Ascending aorta (tissue), 2 donors: ENCODE measurements at regions not wholly inside any gene's neighbourhood (a gene's known extent, or its start where the extent isn't known, plus 50 kb on each side); places are given as distances from the start of the nearest gene placed in this dataset.
A peak's percentile ranks its signal among the peaks of the same experiment; 100 is the strongest.

ENCODE experiments used
- DNase-seq, 2 donors: peaks; one replicate each; pipeline ENCODE4 v3.0.0-alpha.2; 2019; ENCODE audit warnings: low spot score in 2 of 2
- H3K27ac ChIP-seq, 2 donors: fragments of 200-600 bp; sonication (generic); one replicate each; pipeline ENCODE4 v1.5.1; 2016 to 2017; ENCODE audit warnings: mild to moderate bottlenecking in 1 of 2
- H3K27me3 ChIP-seq: fragments of 200-600 bp; sonication (generic); one replicate; pipeline ENCODE4 v1.5.1; 2017
- H3K36me3 ChIP-seq, 2 donors: fragments of 200-600 bp; sonication (generic); one replicate each; pipeline ENCODE4 v1.5.1; 2016
- H3K4me1 ChIP-seq, 2 donors: fragments of 200-600 bp; sonication (generic); one replicate each; pipeline ENCODE4 v1.5.1; 2016 to 2017; ENCODE audit warnings: mild to moderate bottlenecking in 1 of 2
- H3K4me3 ChIP-seq, 2 donors: fragments of 200-600 bp; sonication (generic); one replicate each; pipeline ENCODE4 v1.5.1; 2016 to 2017; ENCODE audit warnings: mild to moderate bottlenecking in 1 of 2
- H3K9me3 ChIP-seq, 2 donors: fragments of 200-600 bp; sonication (generic); one replicate each; pipeline ENCODE4 v1.5.1; 2016
- intact Hi-C: fragments of 100-400 bp; cut with DNase I; formaldehyde crosslinking; loops from one replicate; pipeline ENCODE4 v1.15.1; 2023
- TF ChIP-seq, protein P1 (sequence below), 3 experiments: fragments of 200-600 bp in 2 of 3; fragments of 450-650 bp in 1 of 3; sonication (generic) in 2 of 3; IDR thresholded peaks; one replicate each; pipeline ENCODE4 v1.5.1; 2016 to 2019; ENCODE audit warnings: antibody characterized with exemption in 3 of 3, mild to moderate bottlenecking in 1 of 3, moderate library complexity in 1 of 3

DNA sequence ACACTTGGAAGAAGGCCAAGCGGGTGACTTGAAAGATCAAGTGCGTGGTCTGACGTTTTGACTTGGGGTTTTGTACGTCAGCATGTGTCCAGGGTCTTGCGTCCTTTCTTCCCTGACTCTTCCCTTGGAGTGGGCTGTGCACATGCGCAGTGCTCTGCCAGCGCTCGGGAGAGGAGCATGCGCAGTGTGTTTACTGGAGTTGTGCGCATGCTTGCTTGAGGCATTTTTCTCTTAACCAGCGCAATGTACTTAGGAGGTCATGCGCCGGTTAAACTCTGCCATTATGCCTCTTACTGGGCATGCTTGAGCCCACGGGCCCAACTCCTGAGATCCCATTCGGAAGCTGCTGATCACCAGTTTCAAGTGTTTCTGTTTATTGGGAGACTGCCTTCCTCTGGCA is 242.5 kb upstream of the AJAP1 start:
- no peak overlapping the region for H3K27ac ChIP-seq
- peak in 1 of 2 donors; percentile 22 for DNase-seq
- TF ChIP-seq, protein P1, sequence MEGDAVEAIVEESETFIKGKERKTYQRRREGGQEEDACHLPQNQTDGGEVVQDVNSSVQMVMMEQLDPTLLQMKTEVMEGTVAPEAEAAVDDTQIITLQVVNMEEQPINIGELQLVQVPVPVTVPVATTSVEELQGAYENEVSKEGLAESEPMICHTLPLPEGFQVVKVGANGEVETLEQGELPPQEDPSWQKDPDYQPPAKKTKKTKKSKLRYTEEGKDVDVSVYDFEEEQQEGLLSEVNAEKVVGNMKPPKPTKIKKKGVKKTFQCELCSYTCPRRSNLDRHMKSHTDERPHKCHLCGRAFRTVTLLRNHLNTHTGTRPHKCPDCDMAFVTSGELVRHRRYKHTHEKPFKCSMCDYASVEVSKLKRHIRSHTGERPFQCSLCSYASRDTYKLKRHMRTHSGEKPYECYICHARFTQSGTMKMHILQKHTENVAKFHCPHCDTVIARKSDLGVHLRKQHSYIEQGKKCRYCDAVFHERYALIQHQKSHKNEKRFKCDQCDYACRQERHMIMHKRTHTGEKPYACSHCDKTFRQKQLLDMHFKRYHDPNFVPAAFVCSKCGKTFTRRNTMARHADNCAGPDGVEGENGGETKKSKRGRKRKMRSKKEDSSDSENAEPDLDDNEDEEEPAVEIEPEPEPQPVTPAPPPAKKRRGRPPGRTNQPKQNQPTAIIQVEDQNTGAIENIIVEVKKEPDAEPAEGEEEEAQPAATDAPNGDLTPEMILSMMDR (IDR thresholded peaks at IDR 0.05) = no peak
- intact Hi-C loops = no loop called here
- H3K4me1 ChIP-seq = no peaks in the 10 kb centered on the region
- H3K27me3 ChIP-seq = no peaks in the 10 kb centered on the region
- H3K9me3 ChIP-seq = no peaks in the 10 kb centered on the region
- H3K4me3 ChIP-seq = no peak overlapping the region
- no peaks in the 10 kb centered on the region for H3K36me3 ChIP-seq

DNA sequence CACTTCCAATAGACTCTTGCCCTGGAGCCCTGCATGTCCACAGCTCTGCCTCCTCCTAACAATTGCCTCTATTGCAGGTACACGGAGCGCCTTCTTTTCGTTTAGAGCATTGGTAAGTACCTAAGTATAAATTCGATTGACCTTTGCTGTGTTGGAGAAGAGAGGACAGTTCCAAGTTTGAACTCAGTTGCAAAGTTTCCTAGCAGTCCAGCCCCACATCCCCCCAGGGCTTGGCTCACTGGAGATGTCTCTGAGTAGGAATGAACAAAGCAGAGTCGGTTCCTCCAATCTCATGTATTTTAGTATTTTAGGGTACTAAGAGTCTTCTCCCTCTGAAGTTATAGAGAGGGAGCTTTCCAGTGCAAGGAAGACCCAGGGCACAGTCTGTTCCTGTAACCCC is 238.9 kb upstream of the AJAP1 start:
- TF ChIP-seq, protein P1 (IDR thresholded peaks at IDR 0.05) = no peak
- no peak overlapping the region for H3K4me3 ChIP-seq
- no peaks in the 10 kb centered on the region for H3K36me3 ChIP-seq
- DNase-seq = peak in 1 of 2 donors; percentile 5
- intact Hi-C loops = no loop called here
- H3K27ac ChIP-seq = no peak overlapping the region
- no peaks in the 10 kb centered on the region for H3K9me3 ChIP-seq
- H3K27me3 ChIP-seq = no peaks in the 10 kb centered on the region
- H3K4me1 ChIP-seq = no peaks in the 10 kb centered on the region

DNA sequence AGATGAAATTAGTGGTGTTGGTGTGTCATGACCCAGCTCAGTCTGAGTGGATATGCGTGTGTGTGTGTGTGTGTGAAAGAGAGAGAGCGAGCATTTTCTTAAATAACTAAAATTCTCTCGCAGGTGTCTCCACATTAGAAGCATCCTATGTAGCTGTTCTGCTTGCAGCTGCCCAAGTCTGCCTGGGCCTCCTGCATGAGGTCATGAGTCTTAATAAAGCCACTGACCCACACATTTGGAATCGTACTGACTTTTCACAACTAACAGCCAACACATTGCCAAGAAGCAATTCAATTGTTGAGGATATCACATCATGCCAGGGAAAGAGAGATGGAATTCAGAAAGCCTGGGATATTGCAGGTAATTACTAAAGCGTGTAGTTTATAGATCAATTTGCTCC is 238.2 kb upstream of the AJAP1 start:
- Histone ChIP-seq H3K4me1 (no peaks in the 10 kb centered on the region), H3K4me3 (no peak overlapping the region), H3K27me3 (no peaks in the 10 kb centered on the region), H3K9me3 (no peaks in the 10 kb centered on the region), H3K36me3 (no peaks in the 10 kb centered on the region), H3K27ac (no peak overlapping the region)
- intact Hi-C loops = no loop called here
- TF ChIP-seq, protein P1 (IDR thresholded peaks at IDR 0.05) = no peak
- DNase-seq = peak in 1 of 2 donors; percentile 27

DNA sequence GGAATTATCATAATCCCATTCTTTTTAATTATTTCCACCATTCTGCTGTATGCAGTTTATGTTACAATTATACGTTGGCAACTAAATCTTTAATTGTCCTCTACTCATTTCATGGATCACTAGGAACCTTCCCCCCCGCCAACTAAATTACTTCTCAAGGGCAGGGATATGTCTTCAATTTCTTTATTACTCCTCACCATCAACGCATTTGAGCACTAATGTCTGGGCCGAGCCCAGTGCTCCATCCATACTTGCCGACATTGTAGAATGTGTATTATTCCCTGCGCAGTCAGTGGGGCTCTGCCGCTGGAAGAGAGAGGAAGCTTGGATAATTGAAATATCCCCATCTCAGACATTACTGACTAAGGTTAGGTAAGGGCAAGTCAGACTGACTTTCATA is 236.4 kb upstream of the AJAP1 start:
- DNase-seq = no peak
- H3K36me3 ChIP-seq = no peaks in the 10 kb centered on the region
- TF ChIP-seq, protein P1 (IDR thresholded peaks at IDR 0.05) = no peak
- no peak overlapping the region for H3K27ac ChIP-seq
- no peaks in the 10 kb centered on the region for H3K27me3 ChIP-seq
- H3K4me3 ChIP-seq = no peak overlapping the region
- no peaks in the 10 kb centered on the region for H3K9me3 ChIP-seq
- H3K4me1 ChIP-seq = no peaks in the 10 kb centered on the region
- intact Hi-C loops = no loop called here

DNA sequence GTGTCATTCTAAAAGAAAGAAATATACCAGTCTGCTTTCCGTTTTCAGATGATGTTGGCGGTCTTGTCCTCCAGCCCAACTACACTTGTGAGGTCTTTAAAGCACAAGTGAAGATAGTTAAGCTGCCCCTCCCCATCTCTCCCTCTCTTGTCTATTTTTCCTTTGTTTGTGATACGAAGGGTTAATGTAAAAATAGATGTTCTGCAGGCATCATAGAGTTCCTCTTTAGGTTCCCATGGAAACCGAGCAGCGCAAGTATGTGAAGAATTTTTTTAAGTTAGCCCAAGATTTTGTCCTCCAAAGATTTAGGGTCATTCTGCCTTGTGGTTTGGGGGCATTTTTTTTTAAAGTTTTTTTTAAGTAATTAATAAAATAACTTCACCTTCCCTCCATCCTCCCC is 232.4 kb upstream of the AJAP1 start:
- intact Hi-C loops = no loop called here
- no peak overlapping the region for H3K4me3 ChIP-seq
- no peaks in the 10 kb centered on the region for H3K27me3 ChIP-seq
- TF ChIP-seq, protein P1 (IDR thresholded peaks at IDR 0.05) = no peak
- DNase-seq = no peak
- H3K27ac ChIP-seq = no peak overlapping the region
- H3K36me3 ChIP-seq = no peaks in the 10 kb centered on the region
- no peaks in the 10 kb centered on the region for H3K9me3 ChIP-seq
- H3K4me1 ChIP-seq = no peaks in the 10 kb centered on the region
